ENCODE measurements at regions not wholly inside any gene's neighbourhood (a gene's known extent, or its start where the extent isn't known, plus 50 kb on each side); places are given as distances from the start of the nearest gene placed in this dataset.

DNA sequence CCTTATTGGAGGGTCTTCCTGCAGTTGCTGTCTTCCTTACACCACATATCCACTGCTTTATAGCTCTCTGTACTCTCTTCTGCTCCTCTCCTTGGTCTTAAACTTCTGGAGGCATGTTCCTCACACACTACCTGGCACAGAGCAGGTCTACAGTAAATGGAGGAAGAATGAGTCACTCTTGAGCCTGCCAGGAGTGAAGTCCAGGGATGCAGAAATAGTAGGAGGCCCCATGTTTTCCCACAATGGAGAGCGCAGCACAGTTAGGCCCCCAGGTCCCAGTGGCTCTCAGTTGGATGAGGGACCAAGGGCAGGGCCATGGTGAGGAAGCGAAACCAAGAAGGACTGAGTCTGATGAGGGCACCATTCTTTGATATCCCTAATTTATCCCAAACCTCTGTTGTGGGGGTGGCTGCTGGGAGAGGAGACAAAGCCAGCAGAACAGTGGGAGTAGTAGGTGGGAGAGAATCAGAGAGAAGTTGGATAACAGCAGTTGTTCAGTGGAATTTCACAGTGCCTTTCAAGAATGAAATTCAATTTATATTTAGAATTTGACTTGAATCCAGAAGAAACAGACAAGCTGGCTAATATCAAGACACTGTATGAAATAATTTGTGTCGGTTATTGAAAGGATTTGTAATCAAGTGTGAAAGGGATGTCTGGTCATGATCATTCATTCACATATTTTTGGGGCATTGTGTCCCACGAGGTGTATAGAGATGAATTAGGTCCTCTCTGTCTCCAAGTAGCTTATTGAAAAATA is 187.8 kb downstream of the HIPK3 start:
- no peak overlapping the region for H3K4me2 ChIP-seq (ENCODE audit: insufficient read depth, insufficient read length, low read length)
- no peaks in the 10 kb centered on the region for H3K9me3 ChIP-seq (ENCODE audit: control insufficient read depth, low read depth, low read length)
- H3K27me3 ChIP-seq (ENCODE audit: insufficient read depth, low read length) = no peaks in the 10 kb centered on the region
- H2AK5ac ChIP-seq (ENCODE audit: insufficient read length, low read length) = no peak overlapping the region
- no peak overlapping the region for H2AFZ ChIP-seq (ENCODE audit: low read length)
- peaks cover 0 to 4% of the 10 kb centered on the region in 2 experiments; a peak in 3 of 5 replicates for H3K9me3 Mint-ChIP-seq
- no peak overlapping the region for H2BK12ac ChIP-seq (ENCODE audit: insufficient read length, low read depth, low read length)
- H4K5ac ChIP-seq (ENCODE audit: insufficient read length, low read depth, low read length) = no peak overlapping the region
- H4K8ac ChIP-seq (replicated peaks; ENCODE audit: insufficient read length, low read depth, low read length) = no peak overlapping the region
- H3K27me3 Mint-ChIP-seq (ENCODE audit: low read depth) = 0 out of 2 replicates have a peak, but pooled peaks cover 2% of the 10 kb centered on the region
- TF ChIP-seq CTCF (conservative IDR thresholded peaks at IDR 0.05) = no peak
- H3K14ac ChIP-seq (ENCODE audit: insufficient read depth, low read length) = no peak overlapping the region
- no peak overlapping the region for H3K9ac ChIP-seq (ENCODE audit: extremely low read depth, insufficient read length, low read length)
- no peak overlapping the region for H3K23ac ChIP-seq (ENCODE audit: insufficient read length, low read depth, low read length)
- no peaks in the 10 kb centered on the region for H3K79me1 ChIP-seq (ENCODE audit: insufficient read depth, low read depth, low read length, poor library complexity, severe bottlenecking)
- no peak overlapping the region for H4K91ac ChIP-seq (ENCODE audit: insufficient read length, low read depth, low read length)
- no peak overlapping the region for H3K18ac ChIP-seq (ENCODE audit: insufficient read length, low read depth, low read length)
- H2BK20ac ChIP-seq (ENCODE audit: low read depth, low read length, poor library complexity, severe bottlenecking) = no peak overlapping the region
- no peaks in the 10 kb centered on the region for H3K79me2 ChIP-seq (ENCODE audit: insufficient read depth, low read length)
- H3K4me1 ChIP-seq (ENCODE audit: insufficient read depth, low read length) = no peaks in the 10 kb centered on the region
- no CpG with 5 or more reads among the region's 4 CpGs for WGBS (ENCODE audit: extremely low coverage, insufficient read length, low lambda C conversion rate)
- H3K23me2 ChIP-seq (ENCODE audit: insufficient read length, low read depth, low read length, poor library complexity, severe bottlenecking) = no peaks in the 10 kb centered on the region
- H3K36me3 Mint-ChIP-seq (ENCODE audit: insufficient read depth in 1 of 3, low read depth in 3 of 3) = no peaks in the 10 kb centered on the region; a peak in 1 of 7 replicates
- H2BK15ac ChIP-seq (ENCODE audit: low read depth, low read length) = no peak overlapping the region
- no peak overlapping the region for H3K4me3 Mint-ChIP-seq
- H3K56ac ChIP-seq (ENCODE audit: insufficient read length, low read depth, low read length) = no peak overlapping the region
- no peak overlapping the region for H2BK5ac ChIP-seq (ENCODE audit: insufficient read length, low read length)
- H3K27ac Mint-ChIP-seq = no peak overlapping the region
- H3K27ac ChIP-seq (ENCODE audit: insufficient read length, low read depth, low read length) = no peak overlapping the region
- no peaks in the 10 kb centered on the region for H3K4me1 Mint-ChIP-seq
- no peak overlapping the region for H3T11ph ChIP-seq (ENCODE audit: low read length)
- H4K20me1 ChIP-seq (ENCODE audit: control insufficient read depth, insufficient read depth, insufficient read length) = no peaks in the 10 kb centered on the region
- H2BK120ac ChIP-seq (ENCODE audit: low read depth, low read length, poor library complexity, severe bottlenecking) = no peak overlapping the region
- no peak for DNase-seq
- no peak overlapping the region for H3K4ac ChIP-seq (ENCODE audit: low read depth, low read length)
